ENCODE measurements at regions not wholly inside any gene's neighbourhood (a gene's known extent, or its start where the extent isn't known, plus 50 kb on each side); places are given as distances from the start of the nearest gene placed in this dataset.

DNA sequence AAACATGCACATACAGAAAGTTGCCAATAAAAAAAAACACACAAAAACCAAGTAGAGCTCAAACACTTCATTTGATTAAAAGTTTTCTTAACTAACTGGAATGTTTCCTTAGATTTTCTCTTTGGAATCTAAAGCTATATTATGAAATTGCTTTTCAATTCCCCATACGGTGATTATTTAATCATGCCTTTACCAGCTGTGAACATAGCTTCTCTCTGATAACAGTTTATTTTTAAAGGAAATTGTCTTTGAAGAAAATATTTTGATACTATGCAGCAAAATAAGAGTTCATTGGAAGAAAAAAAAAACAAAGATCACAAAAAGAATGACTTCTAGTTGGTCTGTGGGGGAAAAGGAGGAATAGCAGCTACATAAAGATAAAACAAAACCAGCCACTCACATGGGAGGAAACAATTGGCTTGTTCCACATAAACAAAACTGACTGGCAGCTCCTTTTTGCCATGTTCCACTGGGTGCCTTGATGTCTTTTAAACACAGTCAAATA is 71.4 kb downstream of the BMP4 start:
- TF ChIP-seq, protein P1, sequence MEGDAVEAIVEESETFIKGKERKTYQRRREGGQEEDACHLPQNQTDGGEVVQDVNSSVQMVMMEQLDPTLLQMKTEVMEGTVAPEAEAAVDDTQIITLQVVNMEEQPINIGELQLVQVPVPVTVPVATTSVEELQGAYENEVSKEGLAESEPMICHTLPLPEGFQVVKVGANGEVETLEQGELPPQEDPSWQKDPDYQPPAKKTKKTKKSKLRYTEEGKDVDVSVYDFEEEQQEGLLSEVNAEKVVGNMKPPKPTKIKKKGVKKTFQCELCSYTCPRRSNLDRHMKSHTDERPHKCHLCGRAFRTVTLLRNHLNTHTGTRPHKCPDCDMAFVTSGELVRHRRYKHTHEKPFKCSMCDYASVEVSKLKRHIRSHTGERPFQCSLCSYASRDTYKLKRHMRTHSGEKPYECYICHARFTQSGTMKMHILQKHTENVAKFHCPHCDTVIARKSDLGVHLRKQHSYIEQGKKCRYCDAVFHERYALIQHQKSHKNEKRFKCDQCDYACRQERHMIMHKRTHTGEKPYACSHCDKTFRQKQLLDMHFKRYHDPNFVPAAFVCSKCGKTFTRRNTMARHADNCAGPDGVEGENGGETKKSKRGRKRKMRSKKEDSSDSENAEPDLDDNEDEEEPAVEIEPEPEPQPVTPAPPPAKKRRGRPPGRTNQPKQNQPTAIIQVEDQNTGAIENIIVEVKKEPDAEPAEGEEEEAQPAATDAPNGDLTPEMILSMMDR (IDR thresholded peaks at IDR 0.05) = no peak
- TF ChIP-seq POLR2A (IDR thresholded peaks at IDR 0.05) = no peak
